OCI-LY7 (cell line): ENCODE measurements at regions not wholly inside any gene's neighbourhood (a gene's known extent, or its start where the extent isn't known, plus 50 kb on each side); places are given as distances from the start of the nearest gene placed in this dataset.

Source experiments
- CTCF ChIP-seq: fragments of 200-600 bp; sonication (generic); conservative IDR thresholded peaks from 2 replicates; pipeline ENCODE4 v1.5.1; 2014; ENCODE audit warnings: mild to moderate bottlenecking, antibody characterized with exemption, low read length, moderate library complexity, mixed read lengths
- EZH2phosphoT487 ChIP-seq: fragments of 200-600 bp; sonication (generic); IDR thresholded peaks from 2 replicates; pipeline ENCODE4 v1.6.1; 2018; ENCODE audit warnings: low read depth, borderline replicate concordance, mild to moderate bottlenecking, mixed run types, antibody characterized with exemption, low read length, moderate library complexity, mixed read lengths

GRCh38 chr1:68918563-68918962 is 421.7 kb upstream of the DEPDC1 start:
- no peak for TF ChIP-seq CTCF
- TF ChIP-seq EZH2phosphoT487, result no peak
